Stimulated activated CD8-positive, alpha-beta memory T cell treated with anti-CD3 and anti-CD28 coated beads, Interleukin-7, amount 100 ng/mL, for 24 hours (primary cell): ENCODE measurements at regions not wholly inside any gene's neighbourhood (a gene's known extent, or its start where the extent isn't known, plus 50 kb on each side); places are given as distances from the start of the nearest gene placed in this dataset.
"Not testable (repeated sequence)": the region's sequence is repeated elsewhere in the genome, so short reads cannot be mapped to it uniquely, and the experiment has no call there.

Experiments used
- DNase-seq: peaks from one replicate; pipeline ENCODE4 v3.0.0-alpha.2; 2020; ENCODE audit warnings: low read depth

DNA sequence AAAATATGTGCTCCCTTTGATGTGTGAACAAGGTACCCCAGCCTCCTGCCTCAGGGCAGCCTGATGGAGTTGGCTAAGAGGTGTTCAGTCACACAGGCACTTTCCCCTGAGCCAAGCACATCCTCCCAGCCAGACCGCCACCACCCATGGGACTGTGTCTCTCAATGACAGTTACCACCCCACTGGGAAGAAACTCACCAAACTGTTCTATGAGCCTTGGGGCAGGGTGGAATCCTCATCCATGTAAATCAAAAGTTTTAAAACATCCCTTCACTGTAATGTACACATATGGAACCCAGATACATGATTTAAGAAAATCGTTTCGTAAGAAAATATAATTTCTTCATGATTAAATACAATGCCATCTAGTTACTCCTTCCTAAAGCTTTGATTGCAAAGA is 138.4 kb upstream of the LSM14A start:
- DNase-seq = no peak

DNA sequence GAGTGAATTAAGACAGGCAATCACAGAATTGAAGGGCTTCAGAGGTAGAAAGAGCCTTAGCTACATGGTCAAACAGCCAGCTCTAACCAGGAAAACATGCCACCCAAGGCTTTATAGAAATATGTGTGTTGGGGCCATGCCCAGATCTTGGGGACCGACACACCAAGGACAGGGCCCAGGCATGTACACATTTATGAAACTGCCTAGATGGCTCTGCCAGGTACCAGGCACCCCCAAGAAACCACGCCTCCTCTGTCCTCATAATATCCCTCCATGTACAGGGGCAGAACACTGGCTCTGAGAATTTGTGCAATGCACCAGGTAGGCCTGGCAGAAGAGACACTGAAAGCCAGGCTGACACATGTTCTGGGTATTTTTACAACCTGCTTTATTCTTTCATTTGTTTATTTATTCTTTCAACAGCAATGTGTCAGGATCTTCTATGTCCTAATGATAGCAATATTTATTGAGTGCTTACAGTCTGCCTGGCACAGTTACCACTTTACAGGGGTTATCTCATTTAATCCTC is 137.9 kb upstream of the LSM14A start:
- DNase-seq = no peak

GRCh38 chr19:34041925-34042521 is 130.3 kb upstream of the LSM14A start:
- DNase-seq = peak; percentile 65

GRCh38 chr19:34044021-34044420 is 128.3 kb upstream of the LSM14A start:
- no peak for DNase-seq

DNA sequence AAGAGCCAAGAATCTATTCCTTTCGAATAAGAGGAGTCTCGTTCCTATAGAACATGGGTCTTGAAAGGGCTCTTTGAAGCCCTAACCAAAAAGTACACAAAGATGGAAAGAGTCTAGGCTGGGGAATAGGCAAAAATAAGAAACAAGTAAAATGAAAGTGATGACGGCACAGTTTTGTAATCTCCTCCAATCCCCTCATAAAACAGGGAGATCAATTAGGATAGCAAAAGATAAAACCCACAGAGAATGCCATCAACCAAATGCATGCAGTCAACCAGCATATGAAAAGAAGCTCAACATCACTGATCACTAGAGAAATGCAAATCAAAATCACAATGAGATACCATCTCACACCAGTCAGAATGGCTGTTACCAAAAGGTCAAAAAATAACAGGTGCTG is 122.4 kb upstream of the LSM14A start:
- DNase-seq = no peak

- DNase-seq = not testable (repeated sequence)
Measured at GRCh38 chr19:34050430-34050829, 121.9 kb upstream of the LSM14A start.

DNA sequence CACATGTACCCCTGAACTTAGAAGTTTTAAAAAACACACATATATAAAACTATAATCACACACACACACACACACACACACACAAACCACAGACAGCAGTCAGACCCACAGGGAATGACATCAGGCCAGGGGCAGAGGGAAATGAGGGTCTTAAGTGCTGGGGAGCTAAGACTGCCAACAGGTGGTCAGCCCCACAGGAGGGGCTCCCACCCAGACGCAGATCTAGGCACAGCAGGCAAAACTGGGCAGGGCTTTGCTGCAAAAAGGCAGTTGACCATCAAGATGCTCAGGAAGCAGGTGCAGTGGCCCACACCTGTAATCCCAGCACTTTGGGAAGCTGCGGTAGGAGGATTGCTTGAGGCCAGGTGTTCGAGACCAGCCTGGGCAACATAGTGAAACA is 121.0 kb upstream of the LSM14A start:
- DNase-seq = no peak

- DNase-seq = no peak
Measured at GRCh38 chr19:34057155-34057554, 115.1 kb upstream of the LSM14A start.

DNA sequence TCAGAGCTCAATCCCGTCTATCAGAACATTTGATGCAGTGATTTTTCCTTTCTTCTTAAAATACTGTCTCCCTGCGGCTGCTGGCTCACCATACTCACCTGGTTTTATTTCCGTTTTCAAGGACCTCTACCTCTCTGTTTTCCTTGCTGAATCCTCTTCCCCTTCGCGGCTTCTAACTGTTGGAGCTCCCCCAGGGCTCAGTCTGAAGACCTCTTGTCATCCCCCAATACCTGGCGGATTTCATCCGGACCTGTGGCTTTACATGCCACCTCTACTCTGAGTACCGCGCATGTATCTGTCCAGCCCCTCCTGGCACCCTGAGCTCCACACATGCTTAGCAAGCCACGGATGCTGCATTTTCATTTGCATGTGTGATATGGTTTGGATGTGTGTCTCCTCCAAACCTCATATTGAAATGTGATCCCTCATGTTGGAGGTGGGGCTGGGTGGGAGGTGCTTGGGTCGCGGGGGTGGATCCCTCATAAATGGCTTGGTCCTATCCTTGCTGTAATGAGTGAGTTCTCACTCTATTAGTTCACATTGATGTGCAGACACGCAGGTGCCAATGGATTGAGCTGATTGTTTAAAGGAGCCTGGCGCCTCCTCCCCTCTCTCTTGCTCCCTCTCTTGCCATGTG is 106.2 kb upstream of the LSM14A start:
- no peak for DNase-seq

- no peak for DNase-seq
Measured at GRCh38 chr19:34067861-34068271, 104.4 kb upstream of the LSM14A start.

DNA sequence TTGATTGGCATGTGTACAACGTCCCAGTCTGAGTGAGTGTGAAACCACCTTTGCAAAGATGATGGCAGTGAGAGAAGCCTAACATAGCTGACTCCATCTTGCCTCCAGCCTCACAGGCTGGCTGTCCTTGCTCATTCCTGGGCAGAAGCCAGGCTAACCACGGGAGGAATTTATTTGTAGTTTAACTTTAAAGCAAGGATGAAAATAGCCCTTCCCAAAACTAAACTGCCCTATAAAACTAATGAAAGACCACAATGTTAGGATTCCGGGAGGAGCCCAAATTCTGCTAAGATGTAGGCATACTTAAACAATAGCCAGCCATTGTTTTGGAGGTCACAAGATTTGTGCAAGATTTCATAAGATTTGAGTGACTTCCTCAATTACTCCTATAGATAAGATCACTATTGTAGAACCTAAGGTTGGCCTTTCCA is 96.6 kb upstream of the LSM14A start:
- no peak for DNase-seq

GRCh38 chr19:34082289-34083077 is 89.8 kb upstream of the LSM14A start:
- no peak for DNase-seq

- no peak for DNase-seq
Measured at GRCh38 chr19:34084396-34085145, 87.7 kb upstream of the LSM14A start.

GRCh38 chr19:34085336-34085735 is 87.0 kb upstream of the LSM14A start:
- DNase-seq = no peak

DNA sequence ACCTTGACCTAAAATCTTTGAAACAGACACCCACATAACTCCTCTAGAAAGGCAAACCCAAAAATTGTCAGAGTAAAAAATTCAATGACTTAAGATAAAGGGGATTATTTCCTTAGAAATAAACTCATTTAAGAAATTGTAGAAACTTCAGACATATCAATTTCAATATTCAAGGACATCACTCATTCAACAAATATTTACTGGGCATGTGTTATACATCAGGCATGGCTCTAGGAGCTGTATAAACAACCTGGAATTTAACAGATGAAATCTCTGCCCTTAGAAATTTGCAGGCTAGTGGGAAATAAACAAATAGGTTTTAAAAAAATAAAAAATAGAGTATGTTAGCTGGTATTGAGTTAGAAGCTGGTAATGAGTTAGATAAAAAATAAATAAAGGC is 84.0 kb upstream of the LSM14A start:
- no peak for DNase-seq

GRCh38 chr19:34089566-34089965 is 82.7 kb upstream of the LSM14A start:
- no peak for DNase-seq

DNA sequence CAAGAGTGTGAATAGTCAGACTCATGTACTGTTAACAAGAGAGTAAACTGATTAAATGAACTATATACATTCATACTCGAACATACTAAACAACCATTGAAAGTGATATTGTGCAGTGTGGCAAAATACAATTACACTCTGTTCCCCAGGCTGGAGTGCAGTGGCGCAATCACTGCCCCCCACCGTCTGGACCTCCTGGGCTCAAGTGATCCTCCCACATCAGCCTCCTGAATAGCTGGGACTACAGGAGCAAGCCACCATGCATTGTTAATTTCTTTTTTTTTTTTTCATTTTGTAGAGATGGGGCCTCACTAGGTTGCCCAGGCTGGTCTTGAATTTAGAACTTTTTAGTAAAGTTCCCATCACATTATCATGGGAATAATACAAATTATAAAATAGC is 77.3 kb upstream of the LSM14A start:
- DNase-seq = no peak

DNA sequence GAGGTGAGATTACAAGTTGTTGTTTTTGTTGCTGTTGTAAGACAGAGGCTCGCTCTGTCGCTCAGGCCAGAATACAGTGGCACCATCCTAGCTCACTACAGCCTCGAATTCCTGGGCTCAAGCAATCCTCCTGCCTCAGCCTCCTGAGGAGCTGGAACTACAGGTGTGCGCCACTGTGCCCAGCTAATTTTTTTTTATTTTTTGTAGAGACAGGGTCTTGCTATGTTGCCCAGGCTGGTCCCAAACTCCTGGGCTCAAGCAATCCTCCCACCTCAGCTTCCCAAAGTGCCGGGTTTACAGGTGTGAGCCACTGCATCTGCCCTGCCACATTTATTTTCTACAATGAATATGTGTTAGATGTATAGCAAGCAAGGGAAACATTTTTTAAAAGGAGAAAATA is 76.9 kb upstream of the LSM14A start:
- not testable (repeated sequence) for DNase-seq

- no peak for DNase-seq
Measured at GRCh38 chr19:34096020-34096915, 76.0 kb upstream of the LSM14A start.

GRCh38 chr19:34104096-34104495 is 68.2 kb upstream of the LSM14A start:
- DNase-seq = no peak

- DNase-seq = no peak
Measured at GRCh38 chr19:34104557-34104956, 67.7 kb upstream of the LSM14A start.
